Loucy (cell line): ENCODE measurements at regions not wholly inside any gene's neighbourhood (a gene's known extent, or its start where the extent isn't known, plus 50 kb on each side); places are given as distances from the start of the nearest gene placed in this dataset.
"Not testable (repeated sequence)": the region's sequence is repeated elsewhere in the genome, so short reads cannot be mapped to it uniquely, and the experiment has no call there.

ENCODE experiments used
- CTCF ChIP-seq: fragments of 200-600 bp; sonication (generic); conservative IDR thresholded peaks from 2 replicates; pipeline ENCODE4 v1.5.1; 2014; ENCODE audit warnings: mild to moderate bottlenecking, antibody characterized with exemption, low read length
- EZH2phosphoT487 ChIP-seq: fragments of 200-600 bp; IDR thresholded peaks from 2 replicates; pipeline ENCODE4 v1.6.1; 2018; ENCODE audit warnings: antibody characterized with exemption, mild to moderate bottlenecking, moderate library complexity, borderline replicate concordance

GRCh38 chr1:83208540-83208939 lies 790.4 kb downstream of the TTLL7 start:
- TF ChIP-seq CTCF, EZH2phosphoT487: not testable (repeated sequence)
